ENCODE measurements at regions not wholly inside any gene's neighbourhood (a gene's known extent, or its start where the extent isn't known, plus 50 kb on each side); places are given as distances from the start of the nearest gene placed in this dataset.

DNA sequence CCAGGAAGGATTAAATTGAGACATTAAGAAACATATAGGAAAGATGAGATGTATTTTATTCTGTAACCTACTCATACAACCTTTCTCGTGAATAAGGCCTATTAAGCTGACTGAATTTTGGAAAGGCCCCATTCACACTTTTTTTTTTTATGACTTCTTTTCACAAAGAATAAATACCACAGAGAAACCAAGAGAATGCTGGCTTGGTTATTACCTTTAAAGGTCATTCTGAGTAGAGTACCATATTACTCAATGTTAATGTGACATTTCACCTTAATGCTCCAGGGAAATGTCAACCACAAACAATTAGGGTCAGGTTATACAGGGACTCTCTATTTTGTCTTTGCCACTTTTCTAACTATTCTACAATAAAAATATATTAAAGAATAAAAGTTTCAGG, 204.9 kb upstream of the PTCHD4 start:
- no peak overlapping the region for H3K9ac ChIP-seq (ENCODE audit: low read length)
- H3K27ac ChIP-seq (ENCODE audit: low read depth, low read length), result no peak overlapping the region
- H3K27me3 ChIP-seq (ENCODE audit: control insufficient read depth, insufficient read depth, low read length), result no peaks in the 10 kb centered on the region
- no peaks in the 10 kb centered on the region for H3K36me3 ChIP-seq (ENCODE audit: control insufficient read depth, insufficient read depth, low read length)
- no peaks in the 10 kb centered on the region for H3K4me1 ChIP-seq (ENCODE audit: control insufficient read depth, insufficient read depth, low read length)
- H3K4me3 ChIP-seq (ENCODE audit: low read length), result no peak overlapping the region

GRCh38 chr6:48315051-48315719, 204.2 kb upstream of the PTCHD4 start:
- no peak overlapping the region for H3K27ac ChIP-seq (ENCODE audit: low read depth, low read length)
- H3K4me1 ChIP-seq (ENCODE audit: control insufficient read depth, insufficient read depth, low read length), result no peaks in the 10 kb centered on the region
- H3K36me3 ChIP-seq (ENCODE audit: control insufficient read depth, insufficient read depth, low read length), result no peaks in the 10 kb centered on the region
- H3K9ac ChIP-seq (ENCODE audit: low read length), result no peak overlapping the region
- H3K27me3 ChIP-seq (ENCODE audit: control insufficient read depth, insufficient read depth, low read length), result no peaks in the 10 kb centered on the region
- no peak overlapping the region for H3K4me3 ChIP-seq (ENCODE audit: low read length)

DNA sequence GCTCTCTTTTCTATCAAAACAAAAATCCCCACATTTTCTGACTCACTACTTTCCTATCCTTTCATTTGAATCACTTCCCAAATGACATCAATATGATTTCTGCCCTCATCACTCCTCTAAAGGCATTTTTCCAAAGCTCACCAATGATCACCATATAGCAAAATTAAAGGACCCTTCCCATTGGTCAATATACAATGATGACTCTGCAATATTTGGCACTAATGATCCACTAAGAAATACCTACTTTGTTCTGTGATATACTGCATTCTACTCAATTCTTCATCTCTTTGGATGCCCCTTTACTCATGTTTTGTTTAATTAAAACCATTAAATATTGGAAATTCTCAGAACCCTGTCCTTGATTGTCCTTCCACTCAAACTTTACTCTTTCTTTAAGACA, 200.3 kb upstream of the PTCHD4 start:
- H3K4me3 ChIP-seq (ENCODE audit: low read length), result no peak overlapping the region
- H3K36me3 ChIP-seq (ENCODE audit: control insufficient read depth, insufficient read depth, low read length), result no peaks in the 10 kb centered on the region
- no peak overlapping the region for H3K9ac ChIP-seq (ENCODE audit: low read length)

DNA sequence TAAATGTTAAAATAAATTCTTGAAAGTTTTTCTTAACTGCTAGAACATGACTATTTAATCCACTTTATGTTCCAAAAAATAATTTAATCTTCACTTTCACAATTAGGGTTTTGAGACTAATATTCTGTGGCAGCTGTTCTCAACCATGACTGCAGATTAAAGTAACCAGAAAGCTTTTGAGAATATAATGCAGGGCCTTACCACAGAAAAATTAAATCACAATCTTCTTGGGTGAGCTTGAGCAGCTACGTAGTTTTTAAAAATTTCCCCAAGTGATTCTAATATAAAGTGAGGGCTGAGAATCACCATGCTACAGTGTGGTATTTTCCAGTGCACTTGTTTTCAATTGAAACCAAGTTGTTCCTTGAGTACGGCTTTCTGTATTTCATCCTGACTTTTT, 196.6 kb upstream of the PTCHD4 start:
- H3K4me3 ChIP-seq (ENCODE audit: low read length), result no peak overlapping the region
- no peaks in the 10 kb centered on the region for H3K4me1 ChIP-seq (ENCODE audit: control insufficient read depth, insufficient read depth, low read length)
- no peak overlapping the region for H3K9ac ChIP-seq (ENCODE audit: low read length)
- no peak overlapping the region for H3K27ac ChIP-seq (ENCODE audit: low read depth, low read length)
- H3K27me3 ChIP-seq (ENCODE audit: control insufficient read depth, insufficient read depth, low read length), result no peaks in the 10 kb centered on the region
- H3K36me3 ChIP-seq (ENCODE audit: control insufficient read depth, insufficient read depth, low read length), result no peaks in the 10 kb centered on the region

More for the DNA sequence above, 200.3 kb upstream of the PTCHD4 start:
- H3K27ac ChIP-seq (ENCODE audit: low read depth, low read length), result no peak overlapping the region
- no peaks in the 10 kb centered on the region for H3K27me3 ChIP-seq (ENCODE audit: control insufficient read depth, insufficient read depth, low read length)
- no peaks in the 10 kb centered on the region for H3K4me1 ChIP-seq (ENCODE audit: control insufficient read depth, insufficient read depth, low read length)

GRCh38 chr6:48290595-48290994, 179.6 kb upstream of the PTCHD4 start:
- no peak overlapping the region for H3K27ac ChIP-seq (ENCODE audit: low read depth, low read length)
- no peaks in the 10 kb centered on the region for H3K27me3 ChIP-seq (ENCODE audit: control insufficient read depth, insufficient read depth, low read length)

GRCh38 chr6:48289841-48290240, 178.8 kb upstream of the PTCHD4 start:
- Histone ChIP-seq H3K9ac (ENCODE audit: low read length) (no peak overlapping the region), H3K4me1 (ENCODE audit: control insufficient read depth, insufficient read depth, low read length) (no peaks in the 10 kb centered on the region), H3K27ac (ENCODE audit: low read depth, low read length) (no peak overlapping the region), H3K36me3 (ENCODE audit: control insufficient read depth, insufficient read depth, low read length) (no peaks in the 10 kb centered on the region), H3K27me3 (ENCODE audit: control insufficient read depth, insufficient read depth, low read length) (no peaks in the 10 kb centered on the region), H3K4me3 (ENCODE audit: low read length) (no peak overlapping the region)

More at GRCh38 chr6:48290595-48290994, 179.6 kb upstream of the PTCHD4 start:
- Histone ChIP-seq H3K4me1 (ENCODE audit: control insufficient read depth, insufficient read depth, low read length) (no peaks in the 10 kb centered on the region), H3K9ac (ENCODE audit: low read length) (no peak overlapping the region), H3K4me3 (ENCODE audit: low read length) (no peak overlapping the region), H3K36me3 (ENCODE audit: control insufficient read depth, insufficient read depth, low read length) (no peaks in the 10 kb centered on the region)

DNA sequence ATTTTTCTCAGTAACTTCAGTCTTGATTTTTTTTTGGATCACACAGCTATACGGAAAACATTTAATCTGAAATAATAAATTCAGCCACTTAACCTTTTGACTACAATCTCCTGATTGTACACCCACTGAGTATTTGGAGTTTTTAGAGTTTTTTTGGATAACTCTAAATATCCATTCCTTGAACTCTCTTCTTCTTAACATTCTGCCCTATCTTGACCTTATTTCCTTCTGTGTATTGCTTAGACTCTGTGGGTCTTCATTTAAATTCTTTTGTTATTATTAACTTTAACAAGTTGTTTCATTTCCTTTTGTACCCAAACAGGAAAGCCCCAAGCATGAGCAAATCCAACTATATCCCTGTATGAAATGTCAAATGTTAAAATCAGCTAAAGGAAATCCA, 170.2 kb upstream of the PTCHD4 start:
- Histone ChIP-seq H3K9ac (ENCODE audit: low read length) (no peak overlapping the region), H3K27me3 (ENCODE audit: control insufficient read depth, insufficient read depth, low read length) (no peaks in the 10 kb centered on the region), H3K4me1 (ENCODE audit: control insufficient read depth, insufficient read depth, low read length) (no peaks in the 10 kb centered on the region), H3K27ac (ENCODE audit: low read depth, low read length) (no peak overlapping the region), H3K4me3 (ENCODE audit: low read length) (no peak overlapping the region), H3K36me3 (ENCODE audit: control insufficient read depth, insufficient read depth, low read length) (no peaks in the 10 kb centered on the region)

DNA sequence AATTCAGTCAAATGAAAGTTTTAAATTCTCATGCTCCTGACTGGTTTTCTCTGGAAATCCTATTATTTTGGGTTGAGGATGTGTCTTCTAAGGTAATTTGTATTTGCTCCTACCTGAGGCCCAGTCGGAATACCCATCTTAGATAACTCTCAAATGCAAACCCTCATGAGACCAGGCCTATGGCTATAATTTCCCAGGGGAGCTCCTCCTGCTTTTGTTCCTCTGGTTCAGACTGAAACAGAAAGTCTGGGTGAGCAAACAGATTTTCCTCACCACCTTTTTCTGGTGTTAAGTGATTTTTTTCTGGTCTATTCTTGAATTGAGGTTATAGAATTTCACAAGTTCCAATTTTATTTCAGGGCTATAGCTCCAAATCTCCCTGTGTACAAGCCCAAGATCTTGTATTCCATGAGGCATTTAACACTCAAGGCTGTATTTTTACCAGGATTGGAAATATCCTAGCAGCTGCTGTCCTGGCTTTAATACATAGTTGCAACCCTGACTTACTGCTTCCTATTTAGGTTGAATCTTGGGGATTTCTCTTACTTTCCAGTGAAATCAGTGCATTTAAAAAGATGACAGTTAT, 169.1 kb upstream of the PTCHD4 start:
- H3K27ac ChIP-seq (ENCODE audit: low read depth, low read length), result no peak overlapping the region
- H3K4me3 ChIP-seq (ENCODE audit: low read length), result no peak overlapping the region
- H3K36me3 ChIP-seq (ENCODE audit: control insufficient read depth, insufficient read depth, low read length), result no peaks in the 10 kb centered on the region
- no peaks in the 10 kb centered on the region for H3K27me3 ChIP-seq (ENCODE audit: control insufficient read depth, insufficient read depth, low read length)
- no peaks in the 10 kb centered on the region for H3K4me1 ChIP-seq (ENCODE audit: control insufficient read depth, insufficient read depth, low read length)
- no peak overlapping the region for H3K9ac ChIP-seq (ENCODE audit: low read length)

DNA sequence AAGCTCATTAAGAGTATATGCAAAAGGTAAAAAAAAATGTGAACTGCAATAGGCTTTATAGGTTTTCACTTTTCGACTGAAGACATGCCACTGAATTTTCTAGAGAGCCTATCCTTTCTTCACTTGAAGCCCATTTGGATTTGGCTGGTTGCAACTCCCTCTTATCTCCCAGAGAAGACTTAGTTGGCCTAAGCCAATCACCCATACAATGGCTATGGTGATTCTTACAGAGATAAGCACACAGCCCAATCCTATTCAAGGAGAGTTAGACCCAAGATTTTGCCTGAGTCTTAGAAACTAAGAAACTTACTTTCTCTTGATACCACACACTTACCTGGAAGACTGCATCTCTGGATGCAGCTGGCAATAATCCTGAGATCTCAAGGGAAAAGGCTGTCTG, 167.3 kb upstream of the PTCHD4 start:
- Histone ChIP-seq H3K4me3 (ENCODE audit: low read length) (no peak overlapping the region), H3K27me3 (ENCODE audit: control insufficient read depth, insufficient read depth, low read length) (no peaks in the 10 kb centered on the region), H3K36me3 (ENCODE audit: control insufficient read depth, insufficient read depth, low read length) (no peaks in the 10 kb centered on the region), H3K4me1 (ENCODE audit: control insufficient read depth, insufficient read depth, low read length) (no peaks in the 10 kb centered on the region), H3K27ac (ENCODE audit: low read depth, low read length) (no peak overlapping the region), H3K9ac (ENCODE audit: low read length) (no peak overlapping the region)

DNA sequence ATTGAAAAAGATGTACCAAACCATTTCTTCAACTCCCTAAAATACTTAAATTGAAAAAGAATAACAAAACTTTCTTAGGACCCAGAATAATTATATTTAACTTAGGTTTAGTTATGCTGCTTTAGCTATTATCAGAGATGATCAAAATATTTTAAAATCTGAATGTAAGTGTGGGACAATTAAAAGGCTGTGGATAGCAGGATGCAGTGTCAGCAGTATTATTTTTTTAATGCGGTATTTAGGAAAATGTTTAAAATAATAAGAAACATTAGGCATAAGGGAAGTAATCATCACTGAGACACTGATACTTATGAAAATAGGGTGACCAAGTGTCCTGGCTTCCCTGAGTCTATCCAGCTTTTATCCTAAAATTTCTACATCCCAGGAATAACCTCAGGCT, 161.5 kb upstream of the PTCHD4 start:
- Histone ChIP-seq H3K36me3 (ENCODE audit: control insufficient read depth, insufficient read depth, low read length) (no peaks in the 10 kb centered on the region), H3K4me1 (ENCODE audit: control insufficient read depth, insufficient read depth, low read length) (no peaks in the 10 kb centered on the region), H3K4me3 (ENCODE audit: low read length) (no peak overlapping the region), H3K9ac (ENCODE audit: low read length) (no peak overlapping the region), H3K27me3 (ENCODE audit: control insufficient read depth, insufficient read depth, low read length) (no peaks in the 10 kb centered on the region), H3K27ac (ENCODE audit: low read depth, low read length) (no peak overlapping the region)

DNA sequence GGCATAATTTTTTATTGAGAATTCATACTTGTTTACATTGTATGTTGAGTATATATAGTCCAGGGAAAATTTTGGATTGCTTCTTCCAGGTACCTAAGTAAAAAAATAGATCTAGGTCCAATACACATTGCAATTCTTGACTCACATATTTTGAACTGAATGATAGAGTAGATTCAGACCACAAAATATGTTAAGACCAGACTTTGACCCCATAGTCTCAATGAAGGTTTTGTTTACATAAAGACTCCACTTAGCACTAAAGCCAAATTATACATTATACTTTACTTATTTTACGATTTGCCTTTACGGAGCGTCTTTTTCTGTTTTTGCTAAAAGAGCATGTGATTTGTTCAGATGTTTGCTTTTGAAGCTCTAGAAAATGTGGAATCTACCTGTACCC, 144.1 kb upstream of the PTCHD4 start:
- Histone ChIP-seq H3K27me3 (ENCODE audit: control insufficient read depth, insufficient read depth, low read length) (no peaks in the 10 kb centered on the region), H3K4me1 (ENCODE audit: control insufficient read depth, insufficient read depth, low read length) (no peaks in the 10 kb centered on the region), H3K36me3 (ENCODE audit: control insufficient read depth, insufficient read depth, low read length) (no peaks in the 10 kb centered on the region), H3K9ac (ENCODE audit: low read length) (no peak overlapping the region), H3K27ac (ENCODE audit: low read depth, low read length) (no peak overlapping the region), H3K4me3 (ENCODE audit: low read length) (no peak overlapping the region)

DNA sequence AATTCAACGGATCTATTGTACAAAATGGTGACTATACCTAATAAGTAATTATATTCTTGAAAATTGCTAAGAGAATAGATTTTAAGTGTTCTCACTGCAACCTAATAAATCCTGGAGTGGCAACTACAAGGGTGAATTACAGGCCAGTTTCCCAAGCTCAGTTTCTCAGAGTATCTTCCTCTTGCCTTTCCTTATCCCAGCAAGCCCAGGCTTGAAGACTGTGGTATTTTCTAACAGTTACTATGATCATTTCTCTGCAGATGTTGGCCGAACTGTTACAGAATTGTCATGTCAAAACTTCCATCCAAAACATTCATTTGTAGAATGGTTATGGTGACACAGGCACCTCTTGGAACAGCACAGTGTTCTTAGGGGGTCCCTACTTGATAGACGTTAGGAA, 138.1 kb upstream of the PTCHD4 start:
- Histone ChIP-seq H3K27ac (ENCODE audit: low read depth, low read length) (no peak overlapping the region), H3K4me3 (ENCODE audit: low read length) (no peak overlapping the region), H3K9ac (ENCODE audit: low read length) (no peak overlapping the region), H3K27me3 (ENCODE audit: control insufficient read depth, insufficient read depth, low read length) (no peaks in the 10 kb centered on the region), H3K36me3 (ENCODE audit: control insufficient read depth, insufficient read depth, low read length) (no peaks in the 10 kb centered on the region), H3K4me1 (ENCODE audit: control insufficient read depth, insufficient read depth, low read length) (no peaks in the 10 kb centered on the region)

DNA sequence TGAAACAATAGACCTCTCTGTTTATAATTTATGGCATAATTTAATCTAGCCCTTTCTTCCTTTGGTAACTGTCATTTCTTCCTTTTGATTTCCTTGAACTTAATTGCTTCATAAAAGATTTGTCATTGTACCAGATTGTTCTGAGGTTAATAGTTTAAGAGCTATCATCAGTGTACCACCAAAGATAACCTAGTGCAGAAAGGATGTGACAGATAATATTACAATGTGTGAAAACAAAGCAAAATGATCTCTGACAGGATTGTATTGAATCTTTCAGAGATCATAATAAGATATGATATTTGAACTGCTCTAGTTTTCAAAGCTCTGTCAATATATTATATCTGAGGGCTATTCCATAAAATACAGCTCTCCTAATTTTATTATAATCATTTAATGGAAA, 132.1 kb upstream of the PTCHD4 start:
- no peaks in the 10 kb centered on the region for H3K4me1 ChIP-seq (ENCODE audit: control insufficient read depth, insufficient read depth, low read length)
- H3K27me3 ChIP-seq (ENCODE audit: control insufficient read depth, insufficient read depth, low read length), result no peaks in the 10 kb centered on the region
- no peak overlapping the region for H3K9ac ChIP-seq (ENCODE audit: low read length)
- H3K27ac ChIP-seq (ENCODE audit: low read depth, low read length), result no peak overlapping the region
- H3K36me3 ChIP-seq (ENCODE audit: control insufficient read depth, insufficient read depth, low read length), result no peaks in the 10 kb centered on the region
- H3K4me3 ChIP-seq (ENCODE audit: low read length), result no peak overlapping the region

Measured in rectal smooth muscle tissue (tissue), 1 donor.